SK-N-SH (cell line): ENCODE measurements at regions not wholly inside any gene's neighbourhood (a gene's known extent, or its start where the extent isn't known, plus 50 kb on each side); places are given as distances from the start of the nearest gene placed in this dataset.

ENCODE experiments used
- CTCF ChIA-PET: fragments of 300-600, 350-600 bp; formaldehyde crosslinking; extraction: SDS; loops from one replicate; lab custom pipeline; 2021; lab: Yijun Ruan, JAX
- POLR2A ChIA-PET: fragments of 350-600 bp; sonication (Branson Sonifier 250); formaldehyde crosslinking; extraction: SDS; loops from one replicate; lab custom pipeline; 2020; ENCODE audit warnings: antibody characterized with exemption, inconsistent platforms; lab: Yijun Ruan, JAX
- DNase-seq: peaks from one replicate; pipeline ENCODE4 v3.0.0; 2012
- H2AFZ ChIP-seq: fragments of 200-600 bp; sonication (generic); 2 replicates; pipeline ENCODE4 v1.8.1; 2016; ENCODE audit warnings: antibody characterized with exemption, mild to moderate bottlenecking, low read depth
- H3F3A ChIP-seq: fragments of 200-600 bp; sonication (generic); replicated peaks from 2 replicates; pipeline ENCODE3; 2016; ENCODE audit warnings: antibody characterized with exemption, mild to moderate bottlenecking; ENCODE audit not compliant: insufficient read depth
- H3K27ac ChIP-seq, 2 experiments: fragments of 200-500 bp in 1 of 2; fragments of 200-600 bp in 1 of 2; sonication (Bioruptor generic) in 1 of 2; sonication (generic), shearing (Covaris generic) in 1 of 2; 2 replicates each; pipeline versions ENCODE4 v1.5.1 to v1.6.1; 2014 to 2016; ENCODE audit warnings: low read depth in 2 of 2, inconsistent platforms in 1 of 2, low read length in 1 of 2, mild to moderate bottlenecking in 1 of 2, mixed read lengths in 1 of 2
- H3K27me3 ChIP-seq: fragments of 200-600 bp; sonication (generic), shearing (Covaris generic); 2 replicates; pipeline ENCODE4 v1.6.1; 2016; ENCODE audit warnings: mixed run types; ENCODE audit not compliant: insufficient read depth
- H3K36me3 ChIP-seq, 2 experiments: fragments of 200-500 bp in 1 of 2; fragments of 200-600 bp in 1 of 2; sonication (Bioruptor generic) in 1 of 2; sonication (generic) in 1 of 2; replicated peaks in 1 of 2; 2 replicates each; pipeline versions ENCODE3 to v1.5.1; 2014 to 2016; ENCODE audit warnings: low read length in 1 of 2, mild to moderate bottlenecking in 1 of 2; ENCODE audit not compliant: insufficient read depth in 2 of 2, control insufficient read depth in 1 of 2
- H3K4me1 ChIP-seq, 2 experiments: fragments of 200-500 bp in 1 of 2; fragments of 200-600 bp in 1 of 2; sonication (Bioruptor generic) in 1 of 2; sonication (generic), shearing (Covaris generic) in 1 of 2; 2 replicates each; pipeline versions ENCODE4 v1.5.1 to v1.6.1; 2014 to 2016; ENCODE audit warnings: low read depth in 1 of 2, low read length in 1 of 2, mixed run types in 1 of 2; ENCODE audit not compliant: insufficient read depth in 2 of 2, control insufficient read depth in 1 of 2
- H3K4me2 ChIP-seq: fragments of 200-600 bp; sonication (generic), shearing (Covaris generic); 2 replicates; pipeline ENCODE4 v1.6.1; 2017; ENCODE audit warnings: mixed run types
- H3K4me3 ChIP-seq, 2 experiments: fragments of 200-500 bp in 1 of 2; fragments of 200-600 bp in 1 of 2; sonication (Bioruptor generic) in 1 of 2; sonication (generic), shearing (Covaris generic) in 1 of 2; 2 replicates each; pipeline versions ENCODE4 v1.5.1 to v1.8.1; 2014 to 2016; ENCODE audit warnings: low read depth in 2 of 2, inconsistent platforms in 1 of 2, low read length in 1 of 2, mild to moderate bottlenecking in 1 of 2, mixed read lengths in 1 of 2, moderate library complexity in 1 of 2
- H3K79me2 ChIP-seq: fragments of 200-600 bp; sonication (generic); 2 replicates; pipeline ENCODE4 v1.8.1; 2017; ENCODE audit warnings: mild to moderate bottlenecking; ENCODE audit not compliant: insufficient read depth
- H3K9ac ChIP-seq: fragments of 200-600 bp; sonication (generic); 2 replicates; pipeline ENCODE4 v1.6.1; 2017; ENCODE audit warnings: mixed run types
- H3K9me2 ChIP-seq: fragments of 200-600 bp; sonication (generic); 2 replicates; pipeline ENCODE4 v1.6.1; 2017; ENCODE audit warnings: mixed run types
- H3K9me3 ChIP-seq: fragments of 200-600 bp; sonication (generic); 2 replicates; pipeline ENCODE4 v1.6.1; 2017; ENCODE audit warnings: mixed run types, mild to moderate bottlenecking, moderate library complexity
- H4K20me1 ChIP-seq: fragments of 200-600 bp; sonication (generic); 2 replicates; pipeline ENCODE4 v1.6.1; 2017; ENCODE audit warnings: mild to moderate bottlenecking, mixed run types; ENCODE audit not compliant: insufficient read depth
- ELF1 ChIP-seq: IDR thresholded peaks from 2 replicates; pipeline ENCODE4 v1.4.0; 2012
- FOSL2 ChIP-seq: IDR thresholded peaks from 2 replicates; pipeline ENCODE4 v1.4.0; 2012; ENCODE audit warnings: low read depth, mild to moderate bottlenecking, moderate library complexity, borderline replicate concordance
- FOXM1 ChIP-seq: IDR thresholded peaks from 2 replicates; pipeline ENCODE4 v1.4.0; 2012; ENCODE audit warnings: low read depth, mild to moderate bottlenecking
- MAX ChIP-seq: IDR thresholded peaks from 2 replicates; pipeline ENCODE4 v1.4.0; 2012; ENCODE audit warnings: low read depth
- MEF2A ChIP-seq: IDR thresholded peaks from 2 replicates; pipeline ENCODE4 v1.4.0; 2012; ENCODE audit warnings: low read depth, borderline replicate concordance
- NRF1 ChIP-seq: IDR thresholded peaks from 2 replicates; pipeline ENCODE4 v1.6.1; 2012; ENCODE audit warnings: low read depth, mild to moderate bottlenecking, low read length
- PBX3 ChIP-seq: IDR thresholded peaks from 2 replicates; pipeline ENCODE4; 2012
- POLR2AphosphoS5 ChIP-seq: IDR thresholded peaks from 2 replicates; pipeline ENCODE4 v1.6.1; 2012; ENCODE audit warnings: low read depth, low read length
- RCOR1 ChIP-seq: fragments of 150-350 bp; IDR thresholded peaks from 2 replicates; pipeline ENCODE4 v1.6.1; 2017; ENCODE audit warnings: antibody characterized with exemption, low read length
- REST ChIP-seq: IDR thresholded peaks from 2 replicates; pipeline ENCODE4 v1.6.1; 2012; ENCODE audit warnings: mild to moderate bottlenecking, low read depth, low read length, moderate library complexity
- RFX5 ChIP-seq: IDR thresholded peaks from 2 replicates; pipeline ENCODE4 v1.6.1; 2012; ENCODE audit warnings: mild to moderate bottlenecking, improper control_type of control experiment, low read length
- RXRA ChIP-seq: IDR thresholded peaks from 2 replicates; pipeline ENCODE4 v1.4.0; 2012; ENCODE audit warnings: low read depth, mild to moderate bottlenecking, borderline replicate concordance
- SIN3A ChIP-seq: IDR thresholded peaks from 2 replicates; pipeline ENCODE4 v1.6.1; 2012; ENCODE audit warnings: low read depth, mild to moderate bottlenecking, low read length, moderate library complexity, borderline replicate concordance
- TEAD4 ChIP-seq: IDR thresholded peaks from 2 replicates; pipeline ENCODE4 v1.4.0; 2012; ENCODE audit warnings: mild to moderate bottlenecking, borderline replicate concordance; ENCODE audit not compliant: insufficient read depth
- USF1 ChIP-seq: IDR thresholded peaks from 2 replicates; pipeline ENCODE4 v1.4.0; 2012; ENCODE audit warnings: low read depth, borderline replicate concordance
- ZBTB33 ChIP-seq: IDR thresholded peaks from 2 replicates; pipeline ENCODE4 v1.4.0; 2012; ENCODE audit warnings: low read depth, borderline replicate concordance
- WGBS: methylation state at CpG from one replicate; pipeline ENCODE4 v1.1.6; 2017; ENCODE audit warnings: low lambda C conversion rate; 5-methylcytosine and 5-hydroxymethylcytosine counted together

- peak overlapping the region in 1 of 2 experiments; percentile 84; a peak in 2 of 4 replicates for H3K27ac ChIP-seq
- 95% methylated on average over 5 of the region's 5 CpGs for WGBS
- no peak overlapping the region for H3K4me2 ChIP-seq
- POLR2A ChIA-PET = no interaction called here
- no peaks in the 10 kb centered on the region for H4K20me1 ChIP-seq
- H3K9me2 ChIP-seq = no peaks in the 10 kb centered on the region
- no peak for DNase-seq
- no peaks in the 10 kb centered on the region for H3K36me3 ChIP-seq
- H3K9ac ChIP-seq = 0 out of 2 replicates have a peak overlapping the region, but pooled peaks have one; percentile 8
- H2AFZ ChIP-seq = no peak overlapping the region
- CTCF ChIA-PET = interaction anchor here (0.8 to 3.6 kb wide), 6 partner anchors 33 to 208 kb away, joined by 3 to 41 read pairs (median 8); no protein-coding TSS in a partner anchor
- H3K9me3 ChIP-seq = no peaks in the 10 kb centered on the region
- H3K79me2 ChIP-seq = no peaks in the 10 kb centered on the region; the same call in 1 of the 2 replicates
- no peaks in the 10 kb centered on the region for H3K27me3 ChIP-seq
- H3K4me1 ChIP-seq = peaks cover 21 to 37% of the 10 kb centered on the region in 2 experiments; a peak in 3 of 4 replicates
- H3F3A ChIP-seq = peaks cover 24% of the 10 kb centered on the region
- TF ChIP-seq MEF2A = no peak
- no peak for TF ChIP-seq RXRA
- TF ChIP-seq FOXM1 = no peak
- no peak for TF ChIP-seq SIN3A
- TF ChIP-seq RCOR1 = no peak
- no peak for TF ChIP-seq RFX5
- no peak for TF ChIP-seq REST
- TF ChIP-seq NRF1 = no peak
- no peak for TF ChIP-seq USF1
- TF ChIP-seq TEAD4 = no peak
- TF ChIP-seq ELF1 = no peak
- no peak for TF ChIP-seq PBX3
- TF ChIP-seq ZBTB33 = no peak
- no peak for TF ChIP-seq MAX
- no peak for TF ChIP-seq FOSL2
- no peak for TF ChIP-seq POLR2AphosphoS5
- TF ChIP-seq, all 33 proteins: peak for 0
- no peak overlapping the region for H3K4me3 ChIP-seq
Observed at GRCh38 chr2:47270421-47270820, 94.1 kb upstream of the CALM2 start.
